ENCODE measurements at regions not wholly inside any gene's neighbourhood (a gene's known extent, or its start where the extent isn't known, plus 50 kb on each side); places are given as distances from the start of the nearest gene placed in this dataset.
"Not testable (repeated sequence)": the region's sequence is repeated elsewhere in the genome, so short reads cannot be mapped to it uniquely, and the experiment has no call there.

GRCh38 chr9:108766626-108767161 lies 89.1 kb downstream of the ACTL7B start:
- DNase-seq (ENCODE audit: low read depth in 4 of 4, low spot score in 2 of 4): no peak

GRCh38 chr9:108765265-108765664 lies 90.5 kb downstream of the ACTL7B start:
- no peak for DNase-seq (ENCODE audit: low read depth in 4 of 4, low spot score in 2 of 4)

- no peak for DNase-seq (ENCODE audit: low read depth in 4 of 4, low spot score in 2 of 4)
Observed at GRCh38 chr9:108762348-108763055, 93.3 kb downstream of the ACTL7B start.

GRCh38 chr9:108761655-108762347 lies 94.0 kb downstream of the ACTL7B start:
- peak in 2 of 4 donors; percentile 26 to 32 for DNase-seq (ENCODE audit: low read depth in 4 of 4, low spot score in 2 of 4)

- no peak for DNase-seq (ENCODE audit: low read depth in 4 of 4, low spot score in 2 of 4)
Observed at GRCh38 chr9:108760841-108761240, 94.9 kb downstream of the ACTL7B start.

GRCh38 chr9:108759835-108760234 lies 96.0 kb downstream of the ACTL7B start:
- no peak for DNase-seq (ENCODE audit: low read depth in 4 of 4, low spot score in 2 of 4)

GRCh38 chr9:108759399-108759798 lies 96.4 kb downstream of the ACTL7B start:
- no peak for DNase-seq (ENCODE audit: low read depth in 4 of 4, low spot score in 2 of 4)

- DNase-seq (ENCODE audit: low read depth in 4 of 4, low spot score in 2 of 4): no peak
Observed at GRCh38 chr9:108756746-108757490, 98.9 kb downstream of the ACTL7B start.

- DNase-seq (ENCODE audit: low read depth in 4 of 4, low spot score in 2 of 4): no peak
Observed at GRCh38 chr9:108755979-108756378, 99.8 kb downstream of the ACTL7B start.

- no peak for DNase-seq (ENCODE audit: low read depth in 4 of 4, low spot score in 2 of 4)
Observed at GRCh38 chr9:108751369-108751768, 104.4 kb downstream of the ACTL7B start.

GRCh38 chr9:108750661-108751215 lies 105.0 kb downstream of the ACTL7B start:
- DNase-seq (ENCODE audit: low read depth in 4 of 4, low spot score in 2 of 4): no peak

GRCh38 chr9:108748776-108749175 lies 107.0 kb downstream of the ACTL7B start:
- DNase-seq (ENCODE audit: low read depth in 4 of 4, low spot score in 2 of 4): no peak

- DNase-seq (ENCODE audit: low read depth in 4 of 4, low spot score in 2 of 4): no peak
Observed at GRCh38 chr9:108746864-108747263, 108.9 kb downstream of the ACTL7B start.

- DNase-seq (ENCODE audit: low read depth in 4 of 4, low spot score in 2 of 4): no peak
Observed at GRCh38 chr9:108746001-108746400, 109.8 kb downstream of the ACTL7B start.

GRCh38 chr9:108744641-108745040 lies 111.1 kb downstream of the ACTL7B start:
- no peak for DNase-seq (ENCODE audit: low read depth in 4 of 4, low spot score in 2 of 4)

GRCh38 chr9:108743901-108744371 lies 111.8 kb downstream of the ACTL7B start:
- peak in 3 of 4 donors; percentile 29 to 59 (median 40) for DNase-seq (ENCODE audit: low read depth in 4 of 4, low spot score in 2 of 4)

GRCh38 chr9:108743416-108743815 lies 112.4 kb downstream of the ACTL7B start:
- DNase-seq (ENCODE audit: low read depth in 4 of 4, low spot score in 2 of 4): no peak

- DNase-seq (ENCODE audit: low read depth in 4 of 4, low spot score in 2 of 4): no peak
Observed at GRCh38 chr9:108742191-108742590, 113.6 kb downstream of the ACTL7B start.

GRCh38 chr9:108731292-108731691 lies 124.5 kb downstream of the ACTL7B start:
- DNase-seq (ENCODE audit: low read depth in 4 of 4, low spot score in 2 of 4): not testable (repeated sequence)

- no peak for DNase-seq (ENCODE audit: low read depth in 4 of 4, low spot score in 2 of 4)
Observed at GRCh38 chr9:108727580-108728111, 128.1 kb downstream of the ACTL7B start.

Measured in left renal cortex interstitium (tissue), 4 donors.